Activated CD4-positive, alpha-beta T cell treated with anti-CD3 and anti-CD28 coated beads, Interleukin-2, amount 10 ng/mL, durations not matched to agents 7 days and 5 days (primary cell): ENCODE measurements at regions not wholly inside any gene's neighbourhood (a gene's known extent, or its start where the extent isn't known, plus 50 kb on each side); places are given as distances from the start of the nearest gene placed in this dataset.

Experiments used
- CTCF ChIA-PET: fragments of 350-600 bp; sonication (Branson Sonifier 250); formaldehyde crosslinking; loops from one replicate; lab custom pipeline; 2021; ENCODE audit warnings: antibody characterized with exemption; lab: Charles Lee
- POLR2A ChIA-PET: fragments of 350-600 bp; sonication (Branson Sonifier 250); formaldehyde crosslinking; loops from one replicate; lab custom pipeline; 2021; ENCODE audit warnings: antibody characterized with exemption; lab: Charles Lee
- DNase-seq: peaks from one replicate; pipeline ENCODE4 v3.0.0-alpha.2; 2020
- H3K27ac Mint-ChIP-seq: one replicate; pipeline ENCODE4 v1.8.0; 2021; ENCODE audit warnings: mild to moderate bottlenecking, moderate library complexity, mixed read lengths
- H3K27me3 Mint-ChIP-seq: one replicate; pipeline ENCODE4 v1.8.0; 2021; ENCODE audit warnings: mixed read lengths
- H3K36me3 Mint-ChIP-seq: one replicate; pipeline ENCODE4 v1.8.0; 2021; ENCODE audit warnings: low read depth, mixed read lengths
- H3K4me1 Mint-ChIP-seq: one replicate; pipeline ENCODE4 v1.8.0; 2021; ENCODE audit warnings: mixed read lengths
- H3K4me3 Mint-ChIP-seq: one replicate; pipeline ENCODE4 v1.8.0; 2021; ENCODE audit warnings: mild to moderate bottlenecking, moderate library complexity, mixed read lengths
- H3K9me3 Mint-ChIP-seq: one replicate; pipeline ENCODE4 v1.8.0; 2021; ENCODE audit warnings: mixed read lengths

DNA sequence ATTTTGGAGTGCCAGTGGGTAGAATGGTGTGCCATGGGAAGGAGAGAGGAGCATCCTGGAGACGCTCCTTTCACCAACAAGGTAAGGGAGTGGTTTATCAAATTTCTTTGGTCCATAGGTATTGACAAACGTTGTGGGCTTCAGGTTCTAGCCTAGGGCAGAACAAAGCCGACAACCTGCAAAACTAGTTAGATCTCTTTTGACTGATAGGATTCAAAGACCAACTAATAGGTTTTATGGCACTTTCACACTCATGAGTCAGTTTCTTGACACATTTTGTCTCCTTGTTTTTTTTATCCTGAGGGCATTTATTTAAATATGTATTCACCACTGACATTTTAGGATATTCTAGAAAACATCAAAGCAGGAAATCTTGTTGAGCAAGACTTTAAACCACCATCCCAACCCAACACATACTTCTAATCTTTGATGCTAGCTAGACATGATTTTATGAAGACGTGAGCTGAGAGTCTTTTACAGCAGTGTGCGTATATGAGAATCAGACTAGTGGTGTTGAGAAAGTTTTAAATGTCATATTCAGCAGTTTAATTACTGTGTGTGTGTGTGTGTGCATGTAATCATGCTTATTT lies 370.4 kb upstream of the HSF2 start:
- Mint-ChIP-seq H3K4me1 (no peaks in the 10 kb centered on the region), H3K4me3 (no peak overlapping the region), H3K27ac (no peak overlapping the region), H3K9me3 (no peaks in the 10 kb centered on the region), H3K36me3 (no peaks in the 10 kb centered on the region), H3K27me3 (peaks cover 2% of the 10 kb centered on the region)
- POLR2A ChIA-PET, result no interaction called here
- CTCF ChIA-PET, result no interaction called here
- DNase-seq, result no peak

DNA sequence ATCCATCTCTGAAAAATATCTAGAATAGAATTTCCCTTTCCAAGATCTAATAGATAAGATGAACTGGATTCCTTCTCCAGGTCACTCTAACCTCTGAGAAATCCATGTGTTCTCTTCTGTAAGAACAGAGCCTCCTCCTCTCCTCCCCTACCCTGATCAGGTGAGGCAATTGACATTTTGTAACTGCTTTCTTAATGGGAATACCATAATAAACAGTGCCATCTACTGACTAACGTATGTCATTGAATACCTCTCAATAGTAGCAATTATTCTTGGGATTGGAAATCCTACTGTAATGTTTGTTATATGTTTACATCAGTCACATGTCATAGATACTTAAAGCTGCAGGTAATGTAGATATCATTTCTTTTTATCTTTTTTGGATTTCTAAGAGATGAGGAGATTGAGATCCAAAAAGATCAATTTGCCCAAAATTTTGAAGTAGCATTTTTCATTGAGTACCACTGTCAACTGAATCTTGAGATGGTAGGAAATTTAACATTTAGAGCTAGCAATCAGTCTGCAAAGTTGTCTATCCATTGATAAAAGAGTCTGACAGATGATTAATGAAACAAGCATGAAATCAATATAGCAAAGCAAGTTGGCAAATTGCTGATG lies 365.8 kb upstream of the HSF2 start:
- no peak for DNase-seq
- H3K4me1 Mint-ChIP-seq, result no peaks in the 10 kb centered on the region
- no peaks in the 10 kb centered on the region for H3K36me3 Mint-ChIP-seq
- H3K27me3 Mint-ChIP-seq, result peaks cover 2% of the 10 kb centered on the region
- no peak overlapping the region for H3K27ac Mint-ChIP-seq
- CTCF ChIA-PET, result no interaction called here
- H3K4me3 Mint-ChIP-seq, result no peak overlapping the region
- POLR2A ChIA-PET, result no interaction called here
- H3K9me3 Mint-ChIP-seq, result no peaks in the 10 kb centered on the region

DNA sequence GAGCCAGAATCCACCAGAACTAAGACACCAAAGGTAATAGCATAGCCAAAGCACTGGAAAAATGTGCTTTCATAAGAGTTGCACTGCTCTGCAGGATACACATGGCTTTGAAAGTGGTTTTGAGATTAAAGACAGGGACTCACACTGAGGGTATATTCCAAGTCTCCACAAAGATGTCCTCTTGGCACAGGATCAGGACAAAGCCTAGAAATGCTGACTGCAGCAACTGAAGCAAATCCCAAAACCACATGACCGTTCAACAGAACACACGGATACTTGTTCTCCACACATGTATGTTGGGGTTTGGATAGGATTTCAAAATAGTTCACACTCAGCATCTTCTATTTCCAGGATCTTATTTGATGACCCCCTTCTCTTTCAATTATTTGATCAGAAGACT lies 364.3 kb upstream of the HSF2 start:
- Mint-ChIP-seq H3K27me3 (peaks cover 2% of the 10 kb centered on the region), H3K36me3 (no peaks in the 10 kb centered on the region), H3K4me3 (no peak overlapping the region), H3K27ac (no peak overlapping the region), H3K4me1 (no peaks in the 10 kb centered on the region), H3K9me3 (no peaks in the 10 kb centered on the region)
- CTCF ChIA-PET, result no interaction called here
- POLR2A ChIA-PET, result no interaction called here
- no peak for DNase-seq

DNA sequence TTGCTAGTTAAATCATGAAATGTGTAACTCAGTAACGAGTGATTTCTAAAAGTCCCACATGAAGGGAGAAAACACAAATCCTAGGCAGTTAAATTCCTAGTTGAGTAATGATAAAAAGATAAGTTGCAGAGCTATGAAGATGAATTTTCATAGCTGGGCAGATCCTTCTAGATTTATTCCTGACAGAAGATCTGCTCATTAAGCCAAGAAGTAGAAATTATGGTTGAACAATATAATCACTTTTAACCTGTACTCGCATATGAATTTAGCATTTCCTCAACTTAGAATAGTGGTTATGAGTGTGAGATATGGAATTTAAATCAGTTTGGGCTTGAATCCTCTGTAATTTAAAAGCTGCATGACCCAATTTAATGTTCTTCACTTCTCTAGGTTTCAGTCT lies 359.2 kb upstream of the HSF2 start:
- H3K4me3 Mint-ChIP-seq, result no peak overlapping the region
- H3K36me3 Mint-ChIP-seq, result no peaks in the 10 kb centered on the region

DNA sequence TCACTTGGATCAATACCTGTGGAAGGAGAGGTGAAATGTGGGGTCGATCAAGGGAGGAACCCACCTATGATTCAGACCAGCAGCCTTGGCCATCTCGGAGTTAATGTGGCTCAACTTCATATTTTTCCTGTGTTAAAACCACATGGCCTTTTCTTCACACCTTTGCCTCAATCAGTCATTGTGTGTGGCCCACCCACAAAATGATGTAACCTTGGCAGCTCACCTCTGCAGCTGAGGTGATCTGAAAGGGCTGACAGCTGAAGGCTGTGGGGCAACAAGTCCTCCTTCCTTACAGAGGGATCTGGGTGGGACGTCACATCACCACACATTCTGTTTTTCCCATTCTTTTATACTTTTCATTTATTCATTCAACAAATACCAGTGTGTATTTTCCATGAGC lies 357.1 kb upstream of the HSF2 start:
- Mint-ChIP-seq H3K4me3 (no peak overlapping the region), H3K27ac (no peak overlapping the region), H3K27me3 (no peaks in the 10 kb centered on the region), H3K9me3 (no peaks in the 10 kb centered on the region), H3K4me1 (no peaks in the 10 kb centered on the region), H3K36me3 (no peaks in the 10 kb centered on the region)
- no peak for DNase-seq
- CTCF ChIA-PET, result no interaction called here
- POLR2A ChIA-PET, result no interaction called here

More for the DNA sequence above, 359.2 kb upstream of the HSF2 start:
- no peak for DNase-seq
- ChIA-PET CTCF (no interaction called here), POLR2A (no interaction called here)
- Mint-ChIP-seq H3K27me3 (no peaks in the 10 kb centered on the region), H3K4me1 (no peaks in the 10 kb centered on the region), H3K9me3 (no peaks in the 10 kb centered on the region), H3K27ac (no peak overlapping the region)

DNA sequence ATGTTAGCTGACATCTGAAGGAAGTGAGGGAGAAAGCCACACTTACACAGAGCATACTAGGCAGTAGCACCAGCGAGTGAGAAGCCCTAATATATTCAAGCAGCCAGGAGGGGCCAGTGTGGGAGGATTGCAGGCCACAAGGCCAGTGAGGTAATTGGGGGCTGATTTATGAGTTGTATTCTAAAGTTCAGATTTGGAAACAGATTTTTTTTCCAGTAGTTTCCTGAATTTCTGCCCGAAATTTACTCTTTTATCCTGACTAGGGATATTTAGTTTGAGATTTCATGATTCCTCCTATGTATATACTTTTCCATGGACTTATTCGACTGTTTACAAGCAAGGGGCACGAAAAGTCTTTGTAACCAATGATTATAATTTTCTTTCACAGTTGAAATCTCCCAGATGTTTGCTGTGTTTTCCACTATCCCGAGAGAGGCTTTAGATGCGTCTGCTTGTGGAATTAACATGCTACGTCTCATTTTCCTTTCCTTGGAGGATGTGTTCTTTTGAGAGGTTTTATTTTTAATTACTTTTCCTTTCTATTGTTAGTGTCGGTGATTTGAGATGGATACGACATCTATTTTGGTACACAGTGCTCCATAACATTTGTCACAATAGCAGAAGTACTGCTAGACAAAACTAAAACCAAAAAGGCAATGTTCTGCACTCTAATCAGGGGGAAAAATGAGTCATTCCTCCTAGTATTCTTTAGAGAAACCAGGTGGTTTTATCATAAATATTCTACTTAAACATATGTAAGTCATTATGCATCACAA lies 356.3 kb upstream of the HSF2 start:
- DNase-seq, result no peak
- Mint-ChIP-seq H3K9me3 (no peaks in the 10 kb centered on the region), H3K4me1 (no peaks in the 10 kb centered on the region), H3K27ac (no peak overlapping the region), H3K36me3 (no peaks in the 10 kb centered on the region), H3K4me3 (no peak overlapping the region), H3K27me3 (no peaks in the 10 kb centered on the region)
- CTCF ChIA-PET, result no interaction called here
- POLR2A ChIA-PET, result no interaction called here

DNA sequence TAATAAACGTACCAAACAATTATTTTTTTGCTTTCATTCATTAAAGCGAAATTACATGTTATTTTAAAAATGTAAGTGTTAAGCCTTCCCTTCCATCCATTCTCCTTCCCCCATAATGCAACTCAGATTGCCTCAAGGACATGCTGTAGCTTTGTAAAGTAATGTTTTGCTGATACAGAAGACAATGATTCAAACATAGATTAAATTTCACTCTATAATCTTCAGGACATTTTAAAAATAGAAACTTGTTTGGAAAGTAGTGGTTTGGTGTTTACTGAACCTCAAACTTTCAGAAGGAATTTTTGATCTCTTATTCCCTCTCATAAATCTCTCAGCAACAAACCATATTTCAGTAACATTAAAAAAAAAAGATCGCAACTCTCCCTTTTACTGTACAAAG lies 350.9 kb upstream of the HSF2 start:
- no peak overlapping the region for H3K27ac Mint-ChIP-seq
- H3K4me1 Mint-ChIP-seq, result no peaks in the 10 kb centered on the region
- CTCF ChIA-PET, result no interaction called here
- POLR2A ChIA-PET, result no interaction called here
- H3K9me3 Mint-ChIP-seq, result no peaks in the 10 kb centered on the region
- no peaks in the 10 kb centered on the region for H3K27me3 Mint-ChIP-seq
- DNase-seq, result no peak
- H3K36me3 Mint-ChIP-seq, result no peaks in the 10 kb centered on the region
- H3K4me3 Mint-ChIP-seq, result no peak overlapping the region

DNA sequence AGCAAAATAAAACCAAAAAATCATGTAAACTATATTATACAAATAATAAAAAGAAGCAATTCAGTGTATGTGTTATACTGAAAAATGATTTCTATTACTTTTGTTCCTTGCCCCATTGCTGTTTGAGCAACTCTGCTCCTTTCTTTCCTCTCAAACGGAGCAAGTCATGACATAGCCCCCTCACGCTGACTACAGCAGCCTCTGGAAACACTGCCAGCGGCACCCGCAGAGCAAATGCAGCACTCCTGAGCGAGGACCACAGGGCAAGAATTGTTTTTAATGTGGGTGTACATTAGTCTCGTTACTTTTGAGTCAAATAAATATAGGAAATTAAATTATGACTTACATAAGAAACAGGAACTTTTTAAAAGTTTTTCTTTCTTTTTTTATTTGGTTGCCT lies 350.1 kb upstream of the HSF2 start:
- CTCF ChIA-PET, result no interaction called here
- no peak for DNase-seq
- no peak overlapping the region for H3K27ac Mint-ChIP-seq
- H3K27me3 Mint-ChIP-seq, result no peaks in the 10 kb centered on the region
- H3K9me3 Mint-ChIP-seq, result no peaks in the 10 kb centered on the region
- no peaks in the 10 kb centered on the region for H3K4me1 Mint-ChIP-seq
- H3K36me3 Mint-ChIP-seq, result no peaks in the 10 kb centered on the region
- no peak overlapping the region for H3K4me3 Mint-ChIP-seq
- POLR2A ChIA-PET, result no interaction called here

DNA sequence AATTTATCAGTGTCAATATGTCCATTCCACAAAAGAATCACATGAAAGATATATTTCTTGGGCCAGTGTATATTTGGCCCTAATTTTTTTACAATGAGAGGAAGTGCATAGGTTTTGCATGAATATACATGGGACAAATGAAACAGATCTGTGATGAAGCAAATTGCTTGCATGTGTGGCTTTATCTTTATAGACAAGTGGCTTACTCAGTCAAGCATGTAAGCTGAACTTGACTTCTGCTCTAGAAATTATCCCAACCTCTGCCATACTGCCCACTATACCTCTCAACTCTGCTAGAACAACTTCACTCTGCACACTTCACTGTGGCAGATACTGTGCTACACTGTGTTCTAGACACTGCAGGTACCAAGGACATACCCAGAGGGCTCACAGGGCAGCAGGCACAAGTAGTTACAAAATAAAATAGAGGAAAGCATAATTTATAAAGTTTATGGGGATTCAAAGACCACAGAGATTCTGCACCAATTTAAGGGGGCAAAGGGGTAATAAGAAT lies 349.2 kb upstream of the HSF2 start:
- H3K4me3 Mint-ChIP-seq, result no peak overlapping the region
- H3K27ac Mint-ChIP-seq, result no peak overlapping the region
- no peak for DNase-seq
- CTCF ChIA-PET, result no interaction called here
- no peaks in the 10 kb centered on the region for H3K27me3 Mint-ChIP-seq
- no peaks in the 10 kb centered on the region for H3K36me3 Mint-ChIP-seq
- no peaks in the 10 kb centered on the region for H3K4me1 Mint-ChIP-seq
- POLR2A ChIA-PET, result no interaction called here
- no peaks in the 10 kb centered on the region for H3K9me3 Mint-ChIP-seq

DNA sequence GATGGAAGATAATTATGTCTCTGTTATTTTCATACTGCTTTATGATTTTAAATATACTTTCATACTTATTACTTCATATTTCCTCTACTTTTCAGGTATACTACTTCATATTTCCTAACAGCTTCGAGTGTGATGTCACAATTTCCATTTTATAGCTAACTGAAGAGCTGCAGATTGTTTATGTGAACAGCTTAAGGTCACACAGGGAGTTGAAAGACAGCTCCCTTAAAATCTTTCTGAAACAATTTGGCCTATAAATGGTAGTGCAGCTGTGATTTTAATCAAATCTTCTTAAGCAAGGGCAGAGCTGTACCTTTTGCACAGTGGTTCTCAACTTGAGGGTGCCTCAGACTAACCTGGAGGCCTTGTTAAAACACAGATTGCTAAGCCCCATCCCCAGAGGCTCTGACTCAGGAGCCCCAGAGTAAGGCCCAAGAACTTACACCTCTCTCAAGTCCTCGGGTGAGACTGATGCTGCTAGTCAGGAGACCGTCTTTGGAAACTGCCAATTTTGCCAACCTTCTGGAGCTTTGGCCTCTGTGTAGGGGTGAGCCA lies 347.0 kb upstream of the HSF2 start:
- CTCF ChIA-PET, result no interaction called here
- Mint-ChIP-seq H3K27me3 (no peaks in the 10 kb centered on the region), H3K27ac (no peak overlapping the region), H3K9me3 (no peaks in the 10 kb centered on the region), H3K36me3 (no peaks in the 10 kb centered on the region), H3K4me1 (no peaks in the 10 kb centered on the region), H3K4me3 (no peak overlapping the region)
- POLR2A ChIA-PET, result no interaction called here
- DNase-seq, result no peak

DNA sequence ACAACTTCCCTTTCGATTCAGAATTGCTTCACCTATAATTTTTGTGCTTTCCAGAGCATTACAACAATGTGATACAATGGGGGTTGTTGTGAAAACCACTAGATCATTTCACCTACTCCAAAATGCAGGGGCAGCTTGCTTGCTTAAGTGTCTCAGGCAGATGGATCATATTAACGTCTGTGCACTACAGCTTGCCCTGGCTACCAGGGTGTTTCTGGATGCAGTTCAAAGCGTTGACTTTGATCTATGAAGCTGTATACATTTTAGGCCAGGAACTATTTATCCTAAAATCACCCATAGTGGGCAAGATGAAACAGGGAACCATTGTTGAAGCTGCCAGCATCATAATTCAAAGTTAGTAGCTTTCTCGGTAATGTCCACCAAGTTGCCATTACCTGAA lies 339.5 kb upstream of the HSF2 start:
- H3K27me3 Mint-ChIP-seq, result no peaks in the 10 kb centered on the region
- no peaks in the 10 kb centered on the region for H3K9me3 Mint-ChIP-seq
- DNase-seq, result no peak
- ChIA-PET POLR2A (no interaction called here), CTCF (interaction anchor here (0.7 kb wide), 1 partner anchor 20 kb away, joined by 6 read pairs; no protein-coding TSS in a partner anchor)
- H3K4me3 Mint-ChIP-seq, result no peak overlapping the region
- no peaks in the 10 kb centered on the region for H3K36me3 Mint-ChIP-seq
- no peak overlapping the region for H3K27ac Mint-ChIP-seq
- no peaks in the 10 kb centered on the region for H3K4me1 Mint-ChIP-seq

DNA sequence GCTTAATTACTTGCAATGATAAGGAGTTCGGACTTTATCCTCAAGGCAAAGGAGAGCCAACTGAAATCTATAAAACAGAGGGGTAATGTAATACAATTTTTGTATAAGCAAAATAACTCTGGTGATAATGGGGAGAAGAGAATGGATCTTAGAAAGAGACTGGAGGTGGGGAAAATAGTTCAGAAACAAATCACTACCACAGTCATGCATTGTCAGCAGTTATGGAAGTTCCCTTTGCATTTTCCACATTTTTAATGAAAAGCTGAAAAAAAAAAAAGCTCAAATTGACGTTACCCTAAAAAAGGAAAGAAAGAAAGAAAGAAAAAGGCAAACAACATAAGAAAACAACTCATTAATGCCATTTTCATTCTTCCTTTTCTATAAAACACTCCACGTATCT lies 337.6 kb upstream of the HSF2 start:
- Mint-ChIP-seq H3K27ac (no peak overlapping the region), H3K4me3 (no peak overlapping the region), H3K4me1 (no peaks in the 10 kb centered on the region), H3K27me3 (no peaks in the 10 kb centered on the region), H3K36me3 (no peaks in the 10 kb centered on the region), H3K9me3 (no peaks in the 10 kb centered on the region)
- CTCF ChIA-PET, result interaction anchor here (0.6 to 1.2 kb wide), 2 partner anchors 10 to 429 kb away, joined by 3 to 5 read pairs; no protein-coding TSS in a partner anchor
- POLR2A ChIA-PET, result no interaction called here
- no peak for DNase-seq

DNA sequence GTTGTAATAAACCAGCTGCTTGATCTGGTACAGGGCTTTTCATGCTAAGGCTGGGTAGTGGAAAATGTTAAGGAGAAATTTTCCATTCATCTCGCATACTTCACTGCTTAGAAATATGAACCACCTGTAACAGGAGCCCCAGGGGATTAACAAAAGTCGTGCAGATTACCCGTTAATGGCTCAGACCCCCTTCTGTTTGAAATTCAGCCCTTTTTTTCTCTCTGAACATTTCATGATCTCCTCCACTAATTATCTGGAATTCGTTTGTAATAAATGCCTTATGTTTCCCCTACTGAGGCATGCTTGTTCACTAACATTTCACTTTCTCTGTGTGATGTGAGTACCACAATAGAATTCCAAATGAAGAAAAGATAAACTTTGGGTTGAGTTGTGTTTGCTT lies 336.4 kb upstream of the HSF2 start:
- Mint-ChIP-seq H3K27ac (no peak overlapping the region), H3K4me3 (no peak overlapping the region), H3K27me3 (no peaks in the 10 kb centered on the region), H3K9me3 (no peaks in the 10 kb centered on the region), H3K36me3 (no peaks in the 10 kb centered on the region), H3K4me1 (no peaks in the 10 kb centered on the region)
- CTCF ChIA-PET, result no interaction called here
- DNase-seq, result no peak
- POLR2A ChIA-PET, result no interaction called here
